ENCODE measurements at regions not wholly inside any gene's neighbourhood (a gene's known extent, or its start where the extent isn't known, plus 50 kb on each side); places are given as distances from the start of the nearest gene placed in this dataset.

- no peak for TF ChIP-seq GABPA (IDR thresholded peaks at IDR 0.05; ENCODE audit: low read depth, low read length)
- TF ChIP-seq GABPA (CRISPR knock-in tag; IDR thresholded peaks at IDR 0.05; ENCODE audit: low read depth), result peak; percentile 64
- no peak for TF ChIP-seq SNAPC2 (CRISPR knock-in tag; IDR thresholded peaks at IDR 0.05)
- TF ChIP-seq HHEX (CRISPR knock-in tag; IDR thresholded peaks at IDR 0.05), result no peak
- no peak for TF ChIP-seq CBX2 (IDR thresholded peaks at IDR 0.05; ENCODE audit: low read depth, low read length)
- TF ChIP-seq CBX2 (CRISPR knock-in tag; IDR thresholded peaks at IDR 0.05; ENCODE audit: low read depth), result no peak
- TF ChIP-seq ZBTB7A (CRISPR knock-in tag; IDR thresholded peaks at IDR 0.05), result no peak
- TF ChIP-seq ZNF557 (CRISPR knock-in tag; IDR thresholded peaks at IDR 0.05), result 0 out of 2 replicates have a peak, but pooled peaks have one; percentile 22
- no peak for TF ChIP-seq SIN3A (IDR thresholded peaks at IDR 0.05; ENCODE audit: borderline replicate concordance, low read depth, low read length)
- no peak for TF ChIP-seq SUZ12 (IDR thresholded peaks at IDR 0.05; ENCODE audit: low read depth, low read length)
- TF ChIP-seq HOXA9 (CRISPR knock-in tag; IDR thresholded peaks at IDR 0.05; ENCODE audit: borderline replicate concordance), result no peak
- TF ChIP-seq ZFP36L2 (CRISPR knock-in tag; IDR thresholded peaks at IDR 0.05), result no peak
- no peak for TF ChIP-seq BRCA1 (CRISPR knock-in tag; IDR thresholded peaks at IDR 0.05)
- TF ChIP-seq ZNF841 (CRISPR knock-in tag; IDR thresholded peaks at IDR 0.05; ENCODE audit: borderline replicate concordance), result no peak
- TF ChIP-seq MED13 (CRISPR knock-in tag; IDR thresholded peaks at IDR 0.05), result no peak
- no peak for TF ChIP-seq ZNF10 (CRISPR knock-in tag; IDR thresholded peaks at IDR 0.05; ENCODE audit: borderline replicate concordance, low read depth)
- TF ChIP-seq, protein P1, sequence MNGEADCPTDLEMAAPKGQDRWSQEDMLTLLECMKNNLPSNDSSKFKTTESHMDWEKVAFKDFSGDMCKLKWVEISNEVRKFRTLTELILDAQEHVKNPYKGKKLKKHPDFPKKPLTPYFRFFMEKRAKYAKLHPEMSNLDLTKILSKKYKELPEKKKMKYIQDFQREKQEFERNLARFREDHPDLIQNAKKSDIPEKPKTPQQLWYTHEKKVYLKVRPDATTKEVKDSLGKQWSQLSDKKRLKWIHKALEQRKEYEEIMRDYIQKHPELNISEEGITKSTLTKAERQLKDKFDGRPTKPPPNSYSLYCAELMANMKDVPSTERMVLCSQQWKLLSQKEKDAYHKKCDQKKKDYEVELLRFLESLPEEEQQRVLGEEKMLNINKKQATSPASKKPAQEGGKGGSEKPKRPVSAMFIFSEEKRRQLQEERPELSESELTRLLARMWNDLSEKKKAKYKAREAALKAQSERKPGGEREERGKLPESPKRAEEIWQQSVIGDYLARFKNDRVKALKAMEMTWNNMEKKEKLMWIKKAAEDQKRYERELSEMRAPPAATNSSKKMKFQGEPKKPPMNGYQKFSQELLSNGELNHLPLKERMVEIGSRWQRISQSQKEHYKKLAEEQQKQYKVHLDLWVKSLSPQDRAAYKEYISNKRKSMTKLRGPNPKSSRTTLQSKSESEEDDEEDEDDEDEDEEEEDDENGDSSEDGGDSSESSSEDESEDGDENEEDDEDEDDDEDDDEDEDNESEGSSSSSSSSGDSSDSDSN (CRISPR knock-in tag; IDR thresholded peaks at IDR 0.05), result no peak
- no peak for TF ChIP-seq STAG1 (CRISPR knock-in tag; IDR thresholded peaks at IDR 0.05)
- no peak for TF ChIP-seq ZFP36L1 (CRISPR knock-in tag; IDR thresholded peaks at IDR 0.05)
- TF ChIP-seq SETDB1 (CRISPR knock-in tag; IDR thresholded peaks at IDR 0.05; ENCODE audit: borderline replicate concordance), result no peak
- TF ChIP-seq MEF2D (CRISPR knock-in tag; IDR thresholded peaks at IDR 0.05), result peak; percentile 84
- TF ChIP-seq THYN1 (CRISPR knock-in tag; IDR thresholded peaks at IDR 0.05; ENCODE audit: borderline replicate concordance, low read depth), result no peak
- no peak for TF ChIP-seq SRSF4 (IDR thresholded peaks at IDR 0.05; ENCODE audit: low read depth, low read length, poor library complexity, severe bottlenecking)
- TF ChIP-seq PHF5A (CRISPR knock-in tag; IDR thresholded peaks at IDR 0.05; ENCODE audit: low read depth, unreplicated experiment), result no peak
- TF ChIP-seq CCDC6 (CRISPR knock-in tag; IDR thresholded peaks at IDR 0.05), result no peak
- TF ChIP-seq, protein P2, sequence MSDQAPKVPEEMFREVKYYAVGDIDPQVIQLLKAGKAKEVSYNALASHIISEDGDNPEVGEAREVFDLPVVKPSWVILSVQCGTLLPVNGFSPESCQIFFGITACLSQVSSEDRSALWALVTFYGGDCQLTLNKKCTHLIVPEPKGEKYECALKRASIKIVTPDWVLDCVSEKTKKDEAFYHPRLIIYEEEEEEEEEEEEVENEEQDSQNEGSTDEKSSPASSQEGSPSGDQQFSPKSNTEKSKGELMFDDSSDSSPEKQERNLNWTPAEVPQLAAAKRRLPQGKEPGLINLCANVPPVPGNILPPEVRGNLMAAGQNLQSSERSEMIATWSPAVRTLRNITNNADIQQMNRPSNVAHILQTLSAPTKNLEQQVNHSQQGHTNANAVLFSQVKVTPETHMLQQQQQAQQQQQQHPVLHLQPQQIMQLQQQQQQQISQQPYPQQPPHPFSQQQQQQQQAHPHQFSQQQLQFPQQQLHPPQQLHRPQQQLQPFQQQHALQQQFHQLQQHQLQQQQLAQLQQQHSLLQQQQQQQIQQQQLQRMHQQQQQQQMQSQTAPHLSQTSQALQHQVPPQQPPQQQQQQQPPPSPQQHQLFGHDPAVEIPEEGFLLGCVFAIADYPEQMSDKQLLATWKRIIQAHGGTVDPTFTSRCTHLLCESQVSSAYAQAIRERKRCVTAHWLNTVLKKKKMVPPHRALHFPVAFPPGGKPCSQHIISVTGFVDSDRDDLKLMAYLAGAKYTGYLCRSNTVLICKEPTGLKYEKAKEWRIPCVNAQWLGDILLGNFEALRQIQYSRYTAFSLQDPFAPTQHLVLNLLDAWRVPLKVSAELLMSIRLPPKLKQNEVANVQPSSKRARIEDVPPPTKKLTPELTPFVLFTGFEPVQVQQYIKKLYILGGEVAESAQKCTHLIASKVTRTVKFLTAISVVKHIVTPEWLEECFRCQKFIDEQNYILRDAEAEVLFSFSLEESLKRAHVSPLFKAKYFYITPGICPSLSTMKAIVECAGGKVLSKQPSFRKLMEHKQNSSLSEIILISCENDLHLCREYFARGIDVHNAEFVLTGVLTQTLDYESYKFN (CRISPR knock-in tag; conservative IDR thresholded peaks at IDR 0.05), result peak; percentile 88
- no peak for TF ChIP-seq CREB1 (IDR thresholded peaks at IDR 0.05)
- no peak for TF ChIP-seq CREB1 (CRISPR knock-in tag; IDR thresholded peaks at IDR 0.05)
These were observed 107.2 kb upstream of the PARD3B start (continued) for GRCh38 chr2:204437815-204438756.
